GM23338 (cell line): ENCODE measurements at regions not wholly inside any gene's neighbourhood (a gene's known extent, or its start where the extent isn't known, plus 50 kb on each side); places are given as distances from the start of the nearest gene placed in this dataset.

Experiments
- ATAC-seq: fragments of 200-7000 bp; cut with Tn5 transposase; 3 replicates; pipeline ENCODE4 v1.9.1; 2020
- DNase-seq: peaks from one replicate; pipeline ENCODE4 v3.0.0-alpha.2; 2015; ENCODE audit warnings: low spot score
- H2AFZ ChIP-seq: fragments of 200-600 bp; sonication (generic); 2 replicates; pipeline ENCODE4 v1.8.0; 2016; ENCODE audit warnings: antibody characterized with exemption, mild to moderate bottlenecking, moderate library complexity
- H3F3A ChIP-seq: fragments of 200-600 bp; sonication (generic); replicated peaks from 2 replicates; pipeline ENCODE4 v1.8.0; 2017; ENCODE audit warnings: antibody characterized with exemption, mixed run types, low read depth
- H3K27ac ChIP-seq: fragments of 200-600 bp; sonication (generic); 2 replicates; pipeline ENCODE4 v1.6.1; 2016; ENCODE audit warnings: low read depth
- H3K27me3 ChIP-seq: fragments of 200-600 bp; sonication (generic); 2 replicates; pipeline ENCODE4 v1.8.0; 2016; ENCODE audit warnings: mild to moderate bottlenecking, mixed run types, moderate library complexity; ENCODE audit not compliant: insufficient read depth
- H3K36me3 ChIP-seq: fragments of 200-600 bp; sonication (generic); 2 replicates; pipeline ENCODE4 v1.8.0; 2016; ENCODE audit warnings: mild to moderate bottlenecking; ENCODE audit not compliant: insufficient read depth
- H3K4me1 ChIP-seq: fragments of 200-600 bp; sonication (generic); 2 replicates; pipeline ENCODE4 v1.8.0; 2016; ENCODE audit warnings: mild to moderate bottlenecking, moderate library complexity; ENCODE audit not compliant: insufficient read depth
- H3K4me2 ChIP-seq: fragments of 200-600 bp; sonication (generic); 2 replicates; pipeline ENCODE4 v1.7.1; 2017; ENCODE audit warnings: mixed run types
- H3K4me3 ChIP-seq: fragments of 200-600 bp; sonication (generic); 2 replicates; pipeline ENCODE4 v1.6.1; 2016; ENCODE audit warnings: mixed run types
- H3K79me2 ChIP-seq: fragments of 200-600 bp; sonication (generic); replicated peaks from 2 replicates; pipeline ENCODE4 v1.8.0; 2017; ENCODE audit warnings: mild to moderate bottlenecking; ENCODE audit not compliant: insufficient read depth
- H3K9me2 ChIP-seq: fragments of 200-600 bp; sonication (generic); 2 replicates; pipeline ENCODE4 v1.8.0; 2017; ENCODE audit not compliant: insufficient read depth
- H4K20me1 ChIP-seq: fragments of 200-600 bp; sonication (generic); replicated peaks from 2 replicates; pipeline ENCODE4 v1.8.0; 2017; ENCODE audit warnings: mild to moderate bottlenecking; ENCODE audit not compliant: insufficient read depth
- H3K27ac Mint-ChIP-seq: 2 replicates; pipeline ENCODE4 v1.8.0; 2020; ENCODE audit warnings: inconsistent platforms, mild to moderate bottlenecking, moderate library complexity, mixed read lengths
- H3K27me3 Mint-ChIP-seq: 3 replicates; pipeline ENCODE4 v1.8.0; 2022; ENCODE audit warnings: low read depth, mild to moderate bottlenecking, moderate library complexity, mixed read lengths, inconsistent platforms; ENCODE audit not compliant: insufficient read depth, poor library complexity
- H3K36me3 Mint-ChIP-seq: 3 replicates; pipeline ENCODE4 v1.8.0; 2021; ENCODE audit warnings: low read depth, mild to moderate bottlenecking, inconsistent platforms, moderate library complexity, mixed read lengths
- H3K4me1 Mint-ChIP-seq: 3 replicates; pipeline ENCODE4 v1.8.0; 2020; ENCODE audit warnings: mild to moderate bottlenecking, inconsistent platforms, mixed read lengths
- H3K4me3 Mint-ChIP-seq: 3 replicates; pipeline ENCODE4 v1.8.0; 2021; ENCODE audit warnings: moderate library complexity, mild to moderate bottlenecking, inconsistent platforms, mixed read lengths
- H3K9me3 Mint-ChIP-seq: 3 replicates; pipeline ENCODE4 v1.8.0; 2020; ENCODE audit warnings: moderate library complexity, mild to moderate bottlenecking, inconsistent platforms, mixed read lengths
- CREB1 ChIP-seq: fragments of 250-450 bp; sonication (Bioruptor Pico); IDR thresholded peaks from 2 replicates; pipeline ENCODE4 v1.5.0; 2020; ENCODE audit warnings: low read depth, mild to moderate bottlenecking, moderate library complexity
- EZH2 ChIP-seq: fragments of 200-600 bp; sonication (generic); IDR thresholded peaks from one replicate; pipeline ENCODE4 v1.8.0; 2017; ENCODE audit warnings: antibody characterized with exemption, mild to moderate bottlenecking, low read depth; ENCODE audit not compliant: unreplicated experiment
- EZH2phosphoT487 ChIP-seq: fragments of 200-600 bp; sonication (generic); IDR thresholded peaks from one replicate; pipeline ENCODE4 v1.8.1; 2018; ENCODE audit warnings: antibody characterized with exemption; ENCODE audit not compliant: unreplicated experiment
- JUNB ChIP-seq: IDR thresholded peaks from one replicate; pipeline ENCODE4 v1.6.1; 2016; ENCODE audit warnings: antibody characterized with exemption; ENCODE audit not compliant: unreplicated experiment
- NANOG ChIP-seq: IDR thresholded peaks from 2 replicates; pipeline ENCODE4 v1.6.1; 2016; ENCODE audit warnings: antibody characterized with exemption, borderline replicate concordance
- POLR2AphosphoS5 ChIP-seq: IDR thresholded peaks from 2 replicates; pipeline ENCODE4 v1.6.1; 2016; ENCODE audit warnings: antibody characterized with exemption, low read depth
- STAT1 ChIP-seq: IDR thresholded peaks from one replicate; pipeline ENCODE4 v1.6.1; 2016; ENCODE audit warnings: antibody characterized with exemption; ENCODE audit not compliant: unreplicated experiment
- ZNF114 ChIP-seq: fragments of 250-450 bp; sonication (Bioruptor Pico); IDR thresholded peaks from 2 replicates; pipeline ENCODE4 v1.5.0; 2020; ENCODE audit warnings: mild to moderate bottlenecking, moderate library complexity
- ZNF331 ChIP-seq: fragments of 250-450 bp; sonication (Bioruptor Pico); IDR thresholded peaks from 2 replicates; pipeline ENCODE4 v1.5.0; 2020; ENCODE audit warnings: low read depth, mild to moderate bottlenecking, moderate library complexity
- TF ChIP-seq, protein P1 (sequence below): IDR thresholded peaks from one replicate; pipeline ENCODE4 v1.6.1; 2018; ENCODE audit warnings: antibody characterized with exemption; ENCODE audit not compliant: unreplicated experiment
- TF ChIP-seq, protein P2 (sequence below): IDR thresholded peaks from 2 replicates; pipeline ENCODE4 v1.6.1; 2016; ENCODE audit warnings: antibody characterized with exemption
- TF ChIP-seq, protein P3 (sequence below): fragments of 250-450 bp; sonication (Bioruptor Pico); IDR thresholded peaks from 2 replicates; pipeline ENCODE4 v1.5.0; 2020; ENCODE audit warnings: mild to moderate bottlenecking, moderate library complexity
- TF ChIP-seq, protein P4 (sequence below), 2 experiments: fragments of 200-600 bp in 1 of 2; sonication (generic) in 1 of 2; conservative IDR thresholded peaks; 2 replicates each; pipeline versions ENCODE4 v1.5.1 to v1.6.1; 2016 to 2017; ENCODE audit warnings: antibody characterized with exemption in 2 of 2, low read depth in 2 of 2, mild to moderate bottlenecking in 2 of 2, moderate library complexity in 1 of 2

DNA sequence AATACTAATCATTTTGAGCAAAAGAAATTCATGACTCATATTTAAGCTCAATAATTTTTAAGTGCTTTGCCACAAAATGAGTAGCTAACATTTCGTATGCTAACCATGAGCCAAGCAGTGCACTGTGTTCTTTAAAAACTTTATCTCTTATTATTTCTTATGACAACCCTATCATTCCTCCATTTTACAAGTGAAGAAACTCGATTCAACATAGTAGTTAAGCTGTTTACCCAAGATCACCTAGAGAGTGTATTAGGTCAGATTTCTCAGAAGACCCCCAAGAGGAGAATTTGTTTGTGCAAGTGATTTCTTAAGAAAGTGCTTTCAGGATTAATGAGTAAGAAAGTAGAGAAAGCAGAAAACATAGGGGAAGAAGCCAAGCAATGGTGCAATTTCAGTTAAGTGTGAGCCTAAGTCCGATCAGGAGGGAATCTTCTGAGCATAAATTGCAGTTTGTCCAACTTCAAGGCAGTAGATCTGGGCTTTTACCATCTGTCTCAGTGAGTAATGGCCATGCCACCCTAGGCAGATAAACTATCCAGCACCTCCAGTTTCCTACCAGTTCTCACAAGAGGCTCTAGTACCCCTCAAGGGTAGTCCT is 202.7 kb downstream of the SCG2 start:
- Mint-ChIP-seq H3K36me3 (peaks cover 4% of the 10 kb centered on the region; the same call in 1 of the 3 replicates), H3K27me3 (no peaks in the 10 kb centered on the region), H3K9me3 (peaks cover 4% of the 10 kb centered on the region; the same call in 2 of the 3 replicates), H3K27ac (no peak overlapping the region), H3K4me3 (no peak overlapping the region), H3K4me1 (peaks cover 8% of the 10 kb centered on the region)
- no peaks in the 10 kb centered on the region for H3K27me3 ChIP-seq
- no peaks in the 10 kb centered on the region for H3F3A ChIP-seq
- H3K4me2 ChIP-seq, result no peak overlapping the region
- no peaks in the 10 kb centered on the region for H3K4me1 ChIP-seq
- ATAC-seq, result no peak
- TF ChIP-seq, protein P1, sequence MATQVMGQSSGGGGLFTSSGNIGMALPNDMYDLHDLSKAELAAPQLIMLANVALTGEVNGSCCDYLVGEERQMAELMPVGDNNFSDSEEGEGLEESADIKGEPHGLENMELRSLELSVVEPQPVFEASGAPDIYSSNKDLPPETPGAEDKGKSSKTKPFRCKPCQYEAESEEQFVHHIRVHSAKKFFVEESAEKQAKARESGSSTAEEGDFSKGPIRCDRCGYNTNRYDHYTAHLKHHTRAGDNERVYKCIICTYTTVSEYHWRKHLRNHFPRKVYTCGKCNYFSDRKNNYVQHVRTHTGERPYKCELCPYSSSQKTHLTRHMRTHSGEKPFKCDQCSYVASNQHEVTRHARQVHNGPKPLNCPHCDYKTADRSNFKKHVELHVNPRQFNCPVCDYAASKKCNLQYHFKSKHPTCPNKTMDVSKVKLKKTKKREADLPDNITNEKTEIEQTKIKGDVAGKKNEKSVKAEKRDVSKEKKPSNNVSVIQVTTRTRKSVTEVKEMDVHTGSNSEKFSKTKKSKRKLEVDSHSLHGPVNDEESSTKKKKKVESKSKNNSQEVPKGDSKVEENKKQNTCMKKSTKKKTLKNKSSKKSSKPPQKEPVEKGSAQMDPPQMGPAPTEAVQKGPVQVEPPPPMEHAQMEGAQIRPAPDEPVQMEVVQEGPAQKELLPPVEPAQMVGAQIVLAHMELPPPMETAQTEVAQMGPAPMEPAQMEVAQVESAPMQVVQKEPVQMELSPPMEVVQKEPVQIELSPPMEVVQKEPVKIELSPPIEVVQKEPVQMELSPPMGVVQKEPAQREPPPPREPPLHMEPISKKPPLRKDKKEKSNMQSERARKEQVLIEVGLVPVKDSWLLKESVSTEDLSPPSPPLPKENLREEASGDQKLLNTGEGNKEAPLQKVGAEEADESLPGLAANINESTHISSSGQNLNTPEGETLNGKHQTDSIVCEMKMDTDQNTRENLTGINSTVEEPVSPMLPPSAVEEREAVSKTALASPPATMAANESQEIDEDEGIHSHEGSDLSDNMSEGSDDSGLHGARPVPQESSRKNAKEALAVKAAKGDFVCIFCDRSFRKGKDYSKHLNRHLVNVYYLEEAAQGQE, result no peak
- TF ChIP-seq, protein P2, sequence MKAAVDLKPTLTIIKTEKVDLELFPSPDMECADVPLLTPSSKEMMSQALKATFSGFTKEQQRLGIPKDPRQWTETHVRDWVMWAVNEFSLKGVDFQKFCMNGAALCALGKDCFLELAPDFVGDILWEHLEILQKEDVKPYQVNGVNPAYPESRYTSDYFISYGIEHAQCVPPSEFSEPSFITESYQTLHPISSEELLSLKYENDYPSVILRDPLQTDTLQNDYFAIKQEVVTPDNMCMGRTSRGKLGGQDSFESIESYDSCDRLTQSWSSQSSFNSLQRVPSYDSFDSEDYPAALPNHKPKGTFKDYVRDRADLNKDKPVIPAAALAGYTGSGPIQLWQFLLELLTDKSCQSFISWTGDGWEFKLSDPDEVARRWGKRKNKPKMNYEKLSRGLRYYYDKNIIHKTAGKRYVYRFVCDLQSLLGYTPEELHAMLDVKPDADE, result no peak
- TF ChIP-seq NANOG, result no peak
- TF ChIP-seq POLR2AphosphoS5, result no peak
- TF ChIP-seq EZH2, result no peak
- no peak for TF ChIP-seq JUNB
- TF ChIP-seq, protein P3, sequence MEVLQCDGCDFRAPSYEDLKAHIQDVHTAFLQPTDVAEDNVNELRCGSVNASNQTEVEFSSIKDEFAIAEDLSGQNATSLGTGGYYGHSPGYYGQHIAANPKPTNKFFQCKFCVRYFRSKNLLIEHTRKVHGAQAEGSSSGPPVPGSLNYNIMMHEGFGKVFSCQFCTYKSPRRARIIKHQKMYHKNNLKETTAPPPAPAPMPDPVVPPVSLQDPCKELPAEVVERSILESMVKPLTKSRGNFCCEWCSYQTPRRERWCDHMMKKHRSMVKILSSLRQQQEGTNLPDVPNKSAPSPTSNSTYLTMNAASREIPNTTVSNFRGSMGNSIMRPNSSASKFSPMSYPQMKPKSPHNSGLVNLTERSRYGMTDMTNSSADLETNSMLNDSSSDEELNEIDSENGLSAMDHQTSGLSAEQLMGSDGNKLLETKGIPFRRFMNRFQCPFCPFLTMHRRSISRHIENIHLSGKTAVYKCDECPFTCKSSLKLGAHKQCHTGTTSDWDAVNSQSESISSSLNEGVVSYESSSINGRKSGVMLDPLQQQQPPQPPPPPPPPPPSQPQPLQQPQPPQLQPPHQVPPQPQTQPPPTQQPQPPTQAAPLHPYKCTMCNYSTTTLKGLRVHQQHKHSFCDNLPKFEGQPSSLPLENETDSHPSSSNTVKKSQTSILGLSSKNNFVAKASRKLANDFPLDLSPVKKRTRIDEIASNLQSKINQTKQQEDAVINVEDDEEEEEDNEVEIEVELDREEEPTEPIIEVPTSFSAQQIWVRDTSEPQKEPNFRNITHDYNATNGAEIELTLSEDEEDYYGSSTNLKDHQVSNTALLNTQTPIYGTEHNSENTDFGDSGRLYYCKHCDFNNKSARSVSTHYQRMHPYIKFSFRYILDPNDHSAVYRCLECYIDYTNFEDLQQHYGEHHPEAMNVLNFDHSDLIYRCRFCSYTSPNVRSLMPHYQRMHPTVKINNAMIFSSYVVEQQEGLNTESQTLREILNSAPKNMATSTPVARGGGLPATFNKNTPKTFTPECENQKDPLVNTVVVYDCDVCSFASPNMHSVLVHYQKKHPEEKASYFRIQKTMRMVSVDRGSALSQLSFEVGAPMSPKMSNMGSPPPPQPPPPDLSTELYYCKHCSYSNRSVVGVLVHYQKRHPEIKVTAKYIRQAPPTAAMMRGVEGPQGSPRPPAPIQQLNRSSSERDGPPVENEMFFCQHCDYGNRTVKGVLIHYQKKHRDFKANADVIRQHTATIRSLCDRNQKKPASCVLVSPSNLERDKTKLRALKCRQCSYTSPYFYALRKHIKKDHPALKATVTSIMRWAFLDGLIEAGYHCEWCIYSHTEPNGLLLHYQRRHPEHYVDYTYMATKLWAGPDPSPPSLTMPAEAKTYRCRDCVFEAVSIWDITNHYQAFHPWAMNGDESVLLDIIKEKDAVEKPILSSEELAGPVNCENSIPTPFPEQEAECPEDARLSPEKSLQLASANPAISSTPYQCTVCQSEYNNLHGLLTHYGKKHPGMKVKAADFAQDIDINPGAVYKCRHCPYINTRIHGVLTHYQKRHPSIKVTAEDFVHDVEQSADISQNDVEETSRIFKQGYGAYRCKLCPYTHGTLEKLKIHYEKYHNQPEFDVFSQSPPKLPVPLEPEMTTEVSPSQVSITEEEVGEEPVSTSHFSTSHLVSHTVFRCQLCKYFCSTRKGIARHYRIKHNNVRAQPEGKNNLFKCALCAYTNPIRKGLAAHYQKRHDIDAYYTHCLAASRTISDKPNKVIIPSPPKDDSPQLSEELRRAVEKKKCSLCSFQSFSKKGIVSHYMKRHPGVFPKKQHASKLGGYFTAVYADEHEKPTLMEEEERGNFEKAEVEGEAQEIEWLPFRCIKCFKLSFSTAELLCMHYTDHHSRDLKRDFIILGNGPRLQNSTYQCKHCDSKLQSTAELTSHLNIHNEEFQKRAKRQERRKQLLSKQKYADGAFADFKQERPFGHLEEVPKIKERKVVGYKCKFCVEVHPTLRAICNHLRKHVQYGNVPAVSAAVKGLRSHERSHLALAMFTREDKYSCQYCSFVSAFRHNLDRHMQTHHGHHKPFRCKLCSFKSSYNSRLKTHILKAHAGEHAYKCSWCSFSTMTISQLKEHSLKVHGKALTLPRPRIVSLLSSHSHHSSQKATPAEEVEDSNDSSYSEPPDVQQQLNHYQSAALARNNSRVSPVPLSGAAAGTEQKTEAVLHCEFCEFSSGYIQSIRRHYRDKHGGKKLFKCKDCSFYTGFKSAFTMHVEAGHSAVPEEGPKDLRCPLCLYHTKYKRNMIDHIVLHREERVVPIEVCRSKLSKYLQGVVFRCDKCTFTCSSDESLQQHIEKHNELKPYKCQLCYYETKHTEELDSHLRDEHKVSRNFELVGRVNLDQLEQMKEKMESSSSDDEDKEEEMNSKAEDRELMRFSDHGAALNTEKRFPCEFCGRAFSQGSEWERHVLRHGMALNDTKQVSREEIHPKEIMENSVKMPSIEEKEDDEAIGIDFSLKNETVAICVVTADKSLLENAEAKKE, result no peak
- TF ChIP-seq ZNF114, result no peak
- no peak for TF ChIP-seq STAT1
- no peak for TF ChIP-seq CREB1 (CRISPR knock-in tag)
- no peak for TF ChIP-seq EZH2phosphoT487
- no peak for TF ChIP-seq ZNF331 (CRISPR knock-in tag)
- TF ChIP-seq, protein P4, sequence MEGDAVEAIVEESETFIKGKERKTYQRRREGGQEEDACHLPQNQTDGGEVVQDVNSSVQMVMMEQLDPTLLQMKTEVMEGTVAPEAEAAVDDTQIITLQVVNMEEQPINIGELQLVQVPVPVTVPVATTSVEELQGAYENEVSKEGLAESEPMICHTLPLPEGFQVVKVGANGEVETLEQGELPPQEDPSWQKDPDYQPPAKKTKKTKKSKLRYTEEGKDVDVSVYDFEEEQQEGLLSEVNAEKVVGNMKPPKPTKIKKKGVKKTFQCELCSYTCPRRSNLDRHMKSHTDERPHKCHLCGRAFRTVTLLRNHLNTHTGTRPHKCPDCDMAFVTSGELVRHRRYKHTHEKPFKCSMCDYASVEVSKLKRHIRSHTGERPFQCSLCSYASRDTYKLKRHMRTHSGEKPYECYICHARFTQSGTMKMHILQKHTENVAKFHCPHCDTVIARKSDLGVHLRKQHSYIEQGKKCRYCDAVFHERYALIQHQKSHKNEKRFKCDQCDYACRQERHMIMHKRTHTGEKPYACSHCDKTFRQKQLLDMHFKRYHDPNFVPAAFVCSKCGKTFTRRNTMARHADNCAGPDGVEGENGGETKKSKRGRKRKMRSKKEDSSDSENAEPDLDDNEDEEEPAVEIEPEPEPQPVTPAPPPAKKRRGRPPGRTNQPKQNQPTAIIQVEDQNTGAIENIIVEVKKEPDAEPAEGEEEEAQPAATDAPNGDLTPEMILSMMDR (conservative IDR thresholded peaks at IDR 0.05; ENCODE audit: low read depth in 2 of 2), result no peak
- H3K27ac ChIP-seq, result no peak overlapping the region
- no peak overlapping the region for H3K4me3 ChIP-seq
- no peaks in the 10 kb centered on the region for H4K20me1 ChIP-seq
- H3K79me2 ChIP-seq, result no peaks in the 10 kb centered on the region
- H3K36me3 ChIP-seq, result 0 out of 2 replicates have a peak, but pooled peaks cover 3% of the 10 kb centered on the region
- no peaks in the 10 kb centered on the region for H3K9me2 ChIP-seq
- H2AFZ ChIP-seq, result no peak overlapping the region
- DNase-seq, result no peak
